IPS-15b (cell line): ENCODE measurements at regions not wholly inside any gene's neighbourhood (a gene's known extent, or its start where the extent isn't known, plus 50 kb on each side); places are given as distances from the start of the nearest gene placed in this dataset.
"Not testable (repeated sequence)": the region's sequence is repeated elsewhere in the genome, so short reads cannot be mapped to it uniquely, and the experiment has no call there.

Source experiments
- H3K27me3 ChIP-seq: one replicate; pipeline ENCODE4 v1.6.1; 2013; ENCODE audit warnings: low read length; ENCODE audit not compliant: control insufficient read depth, insufficient read depth
- H3K36me3 ChIP-seq: one replicate; pipeline ENCODE4 v1.6.1; 2013; ENCODE audit warnings: low read length; ENCODE audit not compliant: control insufficient read depth, insufficient read depth
- H3K4me1 ChIP-seq: one replicate; pipeline ENCODE4 v1.6.1; 2013; ENCODE audit warnings: mild to moderate bottlenecking, low read length; ENCODE audit not compliant: control insufficient read depth, insufficient read depth
- H3K4me3 ChIP-seq: one replicate; pipeline ENCODE4 v1.5.1; 2013; ENCODE audit warnings: low read depth, low read length
- H3K9ac ChIP-seq: one replicate; pipeline ENCODE4 v1.6.1; 2013; ENCODE audit warnings: low read depth, mild to moderate bottlenecking, low read length
- H3K9me3 ChIP-seq: one replicate; pipeline ENCODE4 v1.6.1; 2013; ENCODE audit warnings: mild to moderate bottlenecking, low read length; ENCODE audit not compliant: control insufficient read depth, insufficient read depth

DNA sequence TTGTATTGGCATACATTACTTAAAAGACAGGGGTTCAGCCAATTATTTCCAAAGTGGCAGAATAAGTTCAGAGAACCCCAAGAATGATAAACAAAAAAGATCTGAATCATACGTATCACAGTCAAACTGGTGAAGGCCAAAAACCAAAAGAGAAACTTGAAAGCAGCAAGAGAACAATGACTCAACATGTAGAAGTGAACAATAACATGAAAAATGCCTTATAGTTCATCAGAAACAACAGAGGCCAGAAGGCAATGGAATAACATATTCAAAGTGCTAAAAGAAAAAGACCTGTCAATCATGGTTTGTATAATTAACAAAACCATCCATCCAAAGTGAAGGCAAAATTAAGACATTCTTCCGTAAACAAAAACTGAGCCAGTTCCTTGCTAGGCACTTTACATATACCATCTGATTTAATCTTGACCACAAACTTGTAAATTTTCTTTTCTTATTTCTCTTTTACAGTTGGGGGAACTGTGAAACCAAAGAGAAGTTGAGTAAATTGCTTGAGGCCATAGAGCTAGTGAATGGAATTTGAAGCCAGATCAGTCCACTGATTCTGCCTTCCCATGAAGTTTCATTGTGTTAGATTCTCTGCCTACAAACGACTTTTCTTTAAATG, 232.1 kb upstream of the SEL1L start:
- H3K4me1 ChIP-seq = no peaks in the 10 kb centered on the region
- no peaks in the 10 kb centered on the region for H3K9me3 ChIP-seq

DNA sequence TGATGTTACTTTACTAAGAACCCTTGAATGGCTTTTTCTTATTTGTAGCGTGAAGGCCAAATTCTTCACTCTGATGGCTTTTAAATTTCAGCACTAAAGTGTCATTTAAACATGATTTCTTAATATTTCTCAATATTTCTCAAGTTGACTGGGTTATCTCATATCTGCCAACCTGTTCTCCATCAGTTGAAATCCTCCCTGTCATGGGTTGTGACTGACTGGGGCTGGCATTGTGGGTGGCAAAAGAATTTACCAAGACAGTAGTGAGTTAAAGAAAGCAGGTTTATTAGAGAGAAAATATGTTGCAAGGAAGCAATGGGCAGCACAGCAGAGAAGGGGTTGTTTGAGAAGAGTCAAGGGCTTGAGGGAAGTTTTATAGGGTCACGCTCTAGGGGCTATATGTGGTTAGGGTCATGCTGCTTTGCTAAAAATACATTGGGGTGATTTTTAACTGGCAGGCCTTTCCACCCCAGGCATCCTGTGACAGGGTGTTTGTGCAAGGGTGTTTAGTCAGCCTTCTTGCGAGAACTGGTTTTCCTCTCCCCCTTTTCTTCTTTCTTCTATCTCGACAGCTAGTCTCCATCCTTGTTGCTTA, 232.8 kb upstream of the SEL1L start:
- Histone ChIP-seq H3K27me3 (no peaks in the 10 kb centered on the region), H3K36me3 (no peaks in the 10 kb centered on the region), H3K9me3 (no peaks in the 10 kb centered on the region), H3K4me3 (no peak overlapping the region), H3K4me1 (no peaks in the 10 kb centered on the region), H3K9ac (peak overlapping the region; percentile 26)

More for the DNA sequence above, 232.1 kb upstream of the SEL1L start:
- H3K27me3 ChIP-seq = no peaks in the 10 kb centered on the region
- H3K36me3 ChIP-seq = no peaks in the 10 kb centered on the region
- H3K4me3 ChIP-seq = no peak overlapping the region
- no peak overlapping the region for H3K9ac ChIP-seq

DNA sequence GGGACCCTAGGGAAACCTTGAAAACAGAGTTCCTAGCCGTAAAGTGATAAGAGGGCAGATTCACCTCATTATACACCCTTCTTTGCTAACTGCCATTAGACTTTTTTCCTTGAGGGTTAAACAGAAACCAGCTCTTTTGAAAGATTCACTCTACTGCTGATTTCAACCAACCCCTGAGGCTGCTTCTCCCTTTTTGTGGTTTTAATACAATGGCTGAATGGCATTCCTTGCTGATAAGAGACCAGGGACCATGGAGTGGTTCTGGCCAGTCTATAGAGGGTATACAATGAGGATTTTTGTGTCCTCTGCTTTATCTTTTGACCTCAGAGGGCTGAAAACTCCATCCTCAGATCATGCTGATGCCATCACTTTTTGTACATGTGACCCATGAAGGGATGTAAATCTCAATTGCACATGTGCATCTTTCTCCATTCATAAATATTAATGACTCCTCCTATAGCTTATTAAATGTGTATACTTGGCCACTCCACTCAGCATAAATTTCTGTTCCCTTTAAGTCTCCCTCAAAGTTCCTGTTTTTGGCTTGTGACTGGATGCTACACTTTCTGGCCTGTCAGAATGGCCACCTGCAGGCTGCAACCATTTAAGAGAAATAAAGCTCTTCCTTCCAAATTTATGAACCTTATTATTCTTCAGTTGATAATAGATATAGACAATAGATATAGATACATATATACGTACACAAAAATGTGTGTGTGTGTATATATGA, 233.8 kb upstream of the SEL1L start:
- Histone ChIP-seq H3K4me1 (no peaks in the 10 kb centered on the region), H3K36me3 (no peaks in the 10 kb centered on the region)

DNA sequence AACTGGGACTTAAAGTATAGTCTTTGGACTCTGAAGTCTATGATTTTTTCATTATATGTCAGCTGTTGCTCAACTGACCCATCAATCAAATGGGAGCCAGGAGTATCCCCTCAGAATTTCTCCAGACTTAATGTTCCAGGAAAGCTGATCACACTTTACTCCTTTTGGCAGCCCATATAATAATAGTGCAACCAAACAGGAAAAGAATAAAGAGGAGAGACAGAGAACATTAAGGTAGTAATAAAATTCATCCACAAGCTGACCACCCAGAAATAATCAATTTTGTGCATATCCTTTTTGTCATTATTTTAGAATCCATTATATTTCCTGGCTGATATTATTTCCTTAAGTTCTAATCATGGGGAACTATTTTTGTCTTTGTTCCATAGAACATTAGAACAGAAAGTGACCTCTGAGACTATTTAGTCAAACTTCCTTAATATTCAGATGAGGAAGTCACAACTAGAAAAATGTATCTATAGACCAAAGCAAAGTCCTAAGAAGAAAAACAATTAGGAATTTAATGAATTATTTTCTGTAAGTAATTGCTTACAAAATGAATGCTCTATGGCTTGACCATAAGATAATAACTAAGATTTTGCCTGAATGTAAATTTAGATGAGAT, 238.1 kb upstream of the SEL1L start:
- no peaks in the 10 kb centered on the region for H3K9me3 ChIP-seq
- H3K4me3 ChIP-seq = no peak overlapping the region
- no peaks in the 10 kb centered on the region for H3K4me1 ChIP-seq
- no peaks in the 10 kb centered on the region for H3K36me3 ChIP-seq
- H3K27me3 ChIP-seq = no peaks in the 10 kb centered on the region
- no peak overlapping the region for H3K9ac ChIP-seq

More for the DNA sequence above, 233.8 kb upstream of the SEL1L start:
- Histone ChIP-seq H3K27me3 (no peaks in the 10 kb centered on the region), H3K9ac (no peak overlapping the region), H3K4me3 (no peak overlapping the region), H3K9me3 (no peaks in the 10 kb centered on the region)

DNA sequence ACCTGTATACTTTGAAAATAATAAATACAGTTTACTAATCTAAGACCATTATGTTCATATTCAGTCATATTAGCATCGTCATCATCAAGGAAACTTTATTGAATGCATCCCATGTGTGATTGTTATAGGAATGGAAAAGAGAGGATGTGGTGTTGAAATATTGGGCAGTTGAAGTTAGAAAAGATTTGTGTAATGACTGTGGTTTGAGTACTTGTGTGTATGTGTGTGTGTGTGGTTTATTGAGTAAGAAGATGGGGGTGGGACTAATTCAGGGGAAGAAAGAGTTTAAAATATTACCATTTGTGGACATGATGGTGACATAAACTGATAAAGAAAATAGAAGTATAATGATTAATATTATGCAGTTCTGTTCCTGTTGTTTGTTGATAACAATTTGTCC, 238.7 kb upstream of the SEL1L start:
- Histone ChIP-seq H3K4me3 (no peak overlapping the region), H3K27me3 (peaks cover 4% of the 10 kb centered on the region), H3K9ac (no peak overlapping the region), H3K4me1 (no peaks in the 10 kb centered on the region), H3K36me3 (no peaks in the 10 kb centered on the region), H3K9me3 (no peaks in the 10 kb centered on the region)

DNA sequence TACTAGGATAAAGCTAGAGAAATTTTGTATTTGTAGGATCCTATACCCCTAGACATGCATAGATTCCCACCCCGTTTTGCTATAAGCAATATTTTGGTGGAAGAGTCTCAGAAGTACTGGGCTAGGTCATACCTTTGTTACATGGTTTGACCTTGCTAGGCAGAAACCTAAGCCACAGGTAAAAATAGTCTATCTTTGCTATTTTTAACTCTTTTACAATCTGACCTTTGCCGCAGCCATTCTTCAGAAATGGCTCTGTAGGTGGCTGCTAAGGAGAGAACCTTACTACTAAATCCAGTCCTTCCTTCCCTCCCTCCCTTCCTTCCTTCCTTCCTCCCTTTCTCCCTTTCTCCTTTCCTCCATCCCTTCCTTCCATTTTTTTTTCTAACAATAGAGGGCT, 242.9 kb upstream of the SEL1L start:
- H3K4me3 ChIP-seq = no peak overlapping the region
- H3K4me1 ChIP-seq = peaks cover 2% of the 10 kb centered on the region
- no peaks in the 10 kb centered on the region for H3K36me3 ChIP-seq
- H3K27me3 ChIP-seq = peaks cover 39% of the 10 kb centered on the region
- H3K9ac ChIP-seq = no peak overlapping the region
- H3K9me3 ChIP-seq = peaks cover 2% of the 10 kb centered on the region

DNA sequence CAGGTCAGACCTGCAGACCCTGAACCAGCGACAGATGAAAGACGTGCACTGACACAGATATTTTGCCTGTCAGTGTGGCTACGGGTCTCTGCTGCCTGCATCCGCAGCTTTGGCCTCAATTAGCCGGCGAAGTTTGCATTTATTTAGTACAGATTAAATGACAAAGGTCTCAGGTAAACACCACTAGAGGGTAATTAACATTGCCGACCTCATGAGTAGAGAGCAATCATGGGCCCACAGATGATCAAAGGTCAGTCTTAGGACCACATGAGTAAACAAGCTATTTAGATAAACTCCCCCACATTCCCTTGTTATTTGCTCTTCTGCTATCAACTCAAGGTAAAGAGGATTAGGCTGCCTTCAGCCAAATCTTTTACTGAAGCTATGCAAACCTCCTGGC, 248.1 kb upstream of the SEL1L start:
- H3K4me1 ChIP-seq, H3K36me3 ChIP-seq, H3K9me3 ChIP-seq, H3K4me3 ChIP-seq, H3K9ac ChIP-seq: not testable (repeated sequence)
- H3K27me3 ChIP-seq = peaks cover 70% of the 10 kb centered on the region

DNA sequence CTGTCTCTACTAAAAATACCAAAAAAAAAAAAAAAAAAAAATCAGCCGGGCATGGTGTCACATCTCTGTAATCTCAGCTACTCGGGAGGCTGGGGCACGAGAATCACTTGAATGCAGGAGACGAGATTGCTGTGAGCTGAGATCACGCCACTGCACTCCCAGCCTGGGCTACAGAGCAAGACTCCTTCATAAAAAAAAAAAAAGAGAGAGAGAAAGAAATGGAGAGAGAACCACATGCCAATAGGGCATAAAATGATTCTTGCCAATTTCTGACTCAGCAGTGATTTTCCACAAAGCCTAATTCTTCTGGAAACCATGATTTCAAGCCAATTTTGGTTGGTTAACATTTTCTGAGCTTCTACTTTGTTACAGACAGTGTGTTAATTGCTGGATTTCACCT, 250.4 kb upstream of the SEL1L start:
- no peaks in the 10 kb centered on the region for H3K36me3 ChIP-seq
- peaks cover 10% of the 10 kb centered on the region for H3K4me1 ChIP-seq
- peaks cover 2% of the 10 kb centered on the region for H3K9me3 ChIP-seq
- H3K9ac ChIP-seq = no peak overlapping the region
- H3K4me3 ChIP-seq = no peak overlapping the region
- H3K27me3 ChIP-seq = peaks cover 54% of the 10 kb centered on the region

DNA sequence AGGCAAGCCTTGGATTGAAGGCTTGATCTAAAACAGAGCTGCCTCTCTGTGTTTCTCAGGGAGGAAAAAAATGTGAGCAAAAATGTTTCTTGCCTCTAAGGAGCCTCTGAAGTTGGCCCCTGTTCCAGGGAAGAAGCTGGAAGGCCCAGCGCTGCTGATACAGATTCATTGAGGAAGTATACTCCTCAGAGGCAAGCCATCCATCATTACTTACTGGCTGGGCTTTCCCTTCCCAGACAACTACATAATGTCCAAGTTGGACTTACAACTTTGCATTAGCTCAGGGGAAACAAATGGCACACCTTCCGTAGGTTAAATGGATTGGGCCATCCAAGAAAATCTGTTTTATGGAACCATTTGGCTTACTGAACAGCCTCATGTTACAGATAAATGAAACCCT, 263.7 kb upstream of the SEL1L start:
- no peaks in the 10 kb centered on the region for H3K9me3 ChIP-seq
- no peaks in the 10 kb centered on the region for H3K36me3 ChIP-seq
- H3K4me3 ChIP-seq = no peak overlapping the region
- no peak overlapping the region for H3K9ac ChIP-seq
- H3K4me1 ChIP-seq = peaks cover 11% of the 10 kb centered on the region
- H3K27me3 ChIP-seq = no peaks in the 10 kb centered on the region

DNA sequence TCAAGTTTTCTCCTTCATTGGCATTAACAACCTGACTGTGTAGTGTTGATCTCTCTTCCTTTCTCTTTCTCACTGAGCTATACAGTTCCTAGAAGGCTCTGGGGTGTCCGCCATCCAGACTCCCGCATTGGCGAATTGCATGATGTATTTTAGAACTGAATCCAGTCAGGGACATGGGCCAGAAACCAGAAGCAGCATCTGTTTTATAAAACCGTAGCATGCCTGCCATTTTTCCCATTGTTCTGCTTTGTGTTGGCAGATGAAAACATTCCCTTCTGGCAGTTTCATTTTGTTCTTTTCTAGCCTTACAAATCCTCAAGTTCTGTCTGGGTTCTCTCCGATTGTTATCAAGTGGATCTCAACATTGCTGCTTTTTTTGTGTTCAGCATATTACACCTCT, 268.3 kb upstream of the SEL1L start:
- H3K9me3 ChIP-seq = no peaks in the 10 kb centered on the region
- no peaks in the 10 kb centered on the region for H3K4me1 ChIP-seq
- no peaks in the 10 kb centered on the region for H3K27me3 ChIP-seq
- H3K36me3 ChIP-seq = no peaks in the 10 kb centered on the region
- no peak overlapping the region for H3K9ac ChIP-seq
- no peak overlapping the region for H3K4me3 ChIP-seq

DNA sequence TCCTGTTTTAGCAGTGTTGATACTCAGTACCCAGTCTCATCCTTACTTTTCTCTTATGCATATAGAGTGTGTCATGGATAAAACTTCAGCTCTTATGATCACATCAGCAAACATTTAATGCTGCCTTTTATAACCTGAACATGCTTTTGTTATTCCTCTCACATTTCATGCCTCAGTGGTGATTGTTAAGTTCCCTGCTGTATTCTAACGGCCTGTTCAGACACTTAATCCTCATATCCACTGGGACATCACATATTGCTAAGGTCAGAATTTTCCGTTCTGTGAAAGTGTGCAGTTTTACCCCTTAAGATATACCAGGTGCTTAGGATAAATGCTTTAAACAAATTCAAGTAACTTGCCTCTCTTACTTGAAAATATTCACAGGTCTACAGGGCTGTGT, 268.7 kb upstream of the SEL1L start:
- no peak overlapping the region for H3K9ac ChIP-seq
- H3K36me3 ChIP-seq = no peaks in the 10 kb centered on the region
- no peaks in the 10 kb centered on the region for H3K4me1 ChIP-seq
- no peaks in the 10 kb centered on the region for H3K27me3 ChIP-seq
- H3K9me3 ChIP-seq = no peaks in the 10 kb centered on the region
- H3K4me3 ChIP-seq = no peak overlapping the region

DNA sequence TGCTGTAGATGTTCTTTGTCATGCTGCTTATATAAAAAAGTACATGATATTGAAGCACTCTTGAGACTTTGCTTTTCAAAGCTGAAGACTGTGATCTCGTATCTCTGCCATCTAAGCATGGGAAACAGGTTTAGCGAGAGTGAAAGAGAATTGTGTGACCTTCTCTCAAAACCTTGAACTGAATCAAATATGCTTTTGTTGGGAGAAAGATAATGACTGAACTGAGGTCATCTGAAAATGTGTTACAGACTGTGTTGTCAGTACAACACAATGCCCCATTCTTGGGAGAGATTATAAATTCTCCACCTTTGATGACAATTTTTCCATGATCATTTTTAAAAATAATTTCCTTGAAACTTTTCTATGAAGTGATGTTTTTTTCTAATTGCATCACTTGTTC, 272.1 kb upstream of the SEL1L start:
- H3K4me3 ChIP-seq = no peak overlapping the region
- no peaks in the 10 kb centered on the region for H3K9me3 ChIP-seq
- no peaks in the 10 kb centered on the region for H3K4me1 ChIP-seq
- H3K36me3 ChIP-seq = no peaks in the 10 kb centered on the region
- H3K27me3 ChIP-seq = no peaks in the 10 kb centered on the region
- no peak overlapping the region for H3K9ac ChIP-seq
